ENCODE measurements at regions not wholly inside any gene's neighbourhood (a gene's known extent, or its start where the extent isn't known, plus 50 kb on each side); places are given as distances from the start of the nearest gene placed in this dataset.

DNA sequence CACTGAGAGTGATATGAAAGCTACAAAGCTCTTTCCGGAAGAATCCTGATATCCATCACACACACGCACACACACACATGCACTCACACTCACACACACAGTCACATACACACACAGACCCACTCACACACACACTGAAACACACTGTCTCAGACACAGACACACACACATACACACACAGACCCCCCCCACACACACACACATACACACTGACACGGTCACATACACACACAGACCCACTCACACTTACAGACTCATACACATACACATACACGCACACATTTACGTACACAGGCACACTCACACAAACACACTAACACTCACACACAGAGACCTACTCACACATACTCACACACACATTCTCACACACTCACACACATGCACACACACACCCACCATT lies 58.6 kb downstream of the LIG4 start:
- DNase-seq (ENCODE audit: low spot score) = no peak
- intact Hi-C loops (cut with DNase I) = loop anchor here (5.0 kb wide), 1 partner anchor 949 kb away; no protein-coding TSS in a partner anchor

DNA sequence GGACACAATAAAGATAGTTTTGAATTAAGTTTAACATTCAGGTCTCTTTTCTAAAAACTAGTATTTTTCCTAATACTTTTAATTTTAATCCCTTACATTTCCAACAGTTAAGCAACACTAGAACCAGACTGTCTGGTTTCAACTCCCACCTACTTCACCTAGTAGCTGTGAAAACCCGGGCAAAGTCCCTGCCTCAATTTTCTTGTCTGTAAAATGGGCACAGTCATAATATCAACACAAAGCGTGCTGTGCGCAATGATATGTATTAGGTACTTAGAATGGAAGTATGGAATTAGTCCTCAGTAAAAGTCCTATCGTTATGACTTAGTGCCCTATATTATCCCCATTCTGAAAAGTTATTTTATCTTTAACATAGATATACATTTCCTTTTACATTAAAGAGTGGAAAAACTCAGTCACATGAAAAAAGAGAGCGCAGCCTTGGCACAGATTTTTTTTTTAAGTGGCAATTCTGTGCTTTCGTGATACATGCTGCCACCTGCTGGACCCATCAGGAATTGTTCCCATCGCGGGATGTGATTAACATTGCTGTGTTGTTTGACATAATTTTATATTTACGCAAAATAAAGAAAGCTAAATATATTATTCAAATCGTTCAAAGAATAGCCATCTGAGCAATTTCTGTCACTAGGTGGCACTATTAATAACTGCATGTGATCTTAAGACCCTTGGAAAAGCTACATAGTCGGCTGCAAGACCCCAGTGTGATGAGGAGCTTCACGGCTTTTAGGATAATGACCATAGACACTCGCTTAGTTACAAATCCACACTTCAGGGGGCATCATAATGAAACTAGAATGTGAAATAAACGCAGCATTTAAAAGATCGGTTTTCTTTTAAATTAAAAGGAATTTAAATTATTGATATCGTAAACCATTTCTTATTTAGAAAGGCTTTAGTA lies 59.9 kb downstream of the LIG4 start:
- ATAC-seq (no peak), DNase-seq (ENCODE audit: low spot score) (peak; percentile 65)
- intact Hi-C loops (cut with DNase I) = loop anchor here (5.0 kb wide), 1 partner anchor 948 kb away; no protein-coding TSS in a partner anchor

More for the DNA sequence above, 58.6 kb downstream of the LIG4 start:
- ATAC-seq = peak; percentile 20

DNA sequence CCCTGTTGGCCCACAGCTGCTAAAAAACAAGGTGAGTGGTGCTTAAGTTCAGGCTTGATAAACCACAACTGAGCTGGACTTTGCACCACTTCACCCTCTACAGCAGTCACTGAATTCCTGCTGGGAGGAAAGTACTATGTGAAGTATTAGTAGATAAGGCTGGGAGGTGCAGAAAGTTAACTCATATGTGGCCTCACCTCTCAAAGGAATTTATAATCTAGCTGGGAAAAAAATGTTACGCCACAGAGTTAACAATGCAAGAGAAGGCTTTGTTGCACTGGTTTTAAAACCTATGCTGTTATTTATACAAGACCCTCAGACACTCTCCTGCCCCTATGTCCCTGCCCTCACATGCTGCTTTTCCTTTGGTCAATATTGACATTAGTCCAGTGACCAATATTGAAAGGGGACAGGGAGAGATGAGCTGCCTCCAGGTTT lies 60.9 kb downstream of the LIG4 start:
- DNase-seq (ENCODE audit: low spot score) (no peak), ATAC-seq (no peak)
- intact Hi-C loops (cut with DNase I) = no loop called here

DNA sequence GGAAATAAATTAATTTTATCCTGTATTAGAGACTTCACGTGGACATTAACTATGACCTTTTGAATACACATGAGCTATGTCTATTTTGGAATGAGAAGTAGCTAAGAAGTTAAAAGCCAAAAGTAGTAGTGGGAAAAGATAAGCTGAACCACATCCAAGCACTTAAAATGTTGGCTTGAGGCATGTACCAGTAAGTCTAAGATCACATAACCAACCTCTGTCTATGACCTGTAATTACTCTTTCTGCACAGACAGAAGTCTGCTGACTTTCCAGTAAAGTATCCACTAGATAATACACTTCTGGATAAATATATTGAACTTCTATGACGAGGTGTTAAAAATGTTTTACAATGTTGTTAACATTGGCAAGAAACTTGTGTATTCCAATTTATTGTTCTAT lies 68.7 kb downstream of the LIG4 start:
- DNase-seq (ENCODE audit: low spot score) (no peak), ATAC-seq (no peak)
- intact Hi-C loops (cut with DNase I) = no loop called here

DNA sequence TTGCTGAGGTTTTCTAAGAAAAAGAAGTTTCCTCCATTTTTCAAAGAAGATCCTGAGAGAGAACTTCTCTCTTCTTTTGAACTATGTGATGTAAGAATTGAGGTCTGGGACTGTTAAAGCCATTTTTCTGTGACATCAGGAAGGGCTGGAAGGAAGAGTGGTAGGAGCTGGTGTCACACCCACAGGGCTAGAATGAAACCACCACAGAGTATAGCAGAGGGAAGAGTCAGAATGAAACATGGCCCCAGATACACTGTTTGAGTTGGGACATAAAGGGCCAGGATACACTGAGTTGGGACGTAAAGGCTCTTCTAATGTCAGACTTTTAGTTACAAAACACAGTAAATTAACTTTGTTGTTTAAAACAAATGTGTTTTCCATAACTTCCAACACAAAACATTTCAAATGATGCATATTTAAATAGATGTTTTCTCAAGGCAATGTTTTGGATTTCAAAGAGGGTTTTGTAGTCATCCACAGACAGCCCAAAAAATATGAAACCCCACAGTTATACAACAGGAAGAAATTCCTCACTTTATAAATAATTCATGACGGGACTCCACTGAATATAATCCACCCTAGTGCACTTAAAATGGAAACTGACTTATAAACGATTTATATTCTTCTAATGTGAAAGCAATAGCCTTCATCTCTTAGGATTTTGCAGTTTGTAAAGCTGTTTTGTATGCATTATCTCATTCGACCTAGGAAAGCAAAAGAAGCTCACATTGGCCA lies 72.5 kb downstream of the LIG4 start:
- ATAC-seq = no peak
- no peak for DNase-seq (ENCODE audit: low spot score)
- intact Hi-C loops (cut with DNase I) = no loop called here

DNA sequence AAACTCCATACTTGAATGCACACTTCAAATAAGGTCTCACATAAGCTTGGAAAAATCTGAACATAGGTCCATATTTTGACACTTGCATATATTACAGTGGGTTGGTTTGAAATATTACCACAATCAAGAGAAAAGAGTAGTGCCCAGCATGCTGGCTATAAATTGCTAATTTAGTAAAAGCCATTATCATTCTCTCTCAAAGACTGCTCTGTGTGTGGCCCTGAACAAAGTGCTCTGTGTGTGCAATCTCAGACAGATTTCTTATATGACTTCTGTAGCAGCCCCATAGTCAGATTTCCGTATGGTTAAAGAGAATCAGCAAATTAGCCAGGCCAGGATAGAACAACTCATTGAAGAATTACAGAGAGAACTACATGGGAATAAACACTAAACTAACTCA lies 78.2 kb downstream of the LIG4 start:
- ATAC-seq (no peak), DNase-seq (ENCODE audit: low spot score) (no peak)
- intact Hi-C loops (cut with DNase I) = no loop called here

DNA sequence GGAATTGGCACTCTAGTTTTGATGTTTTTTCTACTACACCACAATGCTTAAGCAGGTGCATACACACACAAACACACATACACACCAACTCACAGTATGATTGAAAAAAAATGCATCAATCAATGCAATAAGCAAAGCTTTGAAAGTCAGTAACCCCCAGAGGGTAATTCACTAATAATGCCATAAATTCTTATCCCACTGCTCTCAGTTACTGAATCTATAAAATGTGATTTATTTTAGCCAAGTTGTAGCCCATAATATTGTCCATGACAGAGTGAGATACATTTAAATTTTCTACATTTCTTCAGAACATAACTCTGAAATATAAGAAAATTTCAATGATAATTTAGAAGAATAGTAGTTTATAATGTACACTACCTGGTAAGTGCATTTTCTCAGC lies 87.9 kb downstream of the LIG4 start:
- ATAC-seq = no peak
- intact Hi-C loops (cut with DNase I) = no loop called here
- no peak for DNase-seq (ENCODE audit: low spot score)

DNA sequence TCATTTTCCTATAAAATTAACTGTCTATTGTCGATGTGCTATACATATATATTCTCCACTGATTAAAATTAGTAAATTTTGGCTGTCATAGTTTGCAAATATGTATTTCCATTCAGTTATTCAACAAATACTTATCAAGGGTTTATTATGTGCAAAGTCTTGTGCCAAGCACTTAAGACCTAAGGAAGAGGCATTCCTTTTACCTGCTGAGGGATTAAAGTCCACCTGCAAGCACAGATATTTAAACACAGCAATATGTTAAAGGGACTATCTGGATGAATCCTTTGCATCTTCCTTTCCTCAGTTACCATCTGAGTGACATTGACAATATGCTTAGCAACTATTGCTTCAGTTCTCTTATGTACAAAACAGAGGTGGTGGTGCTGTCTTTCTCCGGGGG lies 89.3 kb downstream of the LIG4 start:
- intact Hi-C loops (cut with DNase I) = no loop called here
- DNase-seq (ENCODE audit: low spot score) (no peak), ATAC-seq (no peak)

DNA sequence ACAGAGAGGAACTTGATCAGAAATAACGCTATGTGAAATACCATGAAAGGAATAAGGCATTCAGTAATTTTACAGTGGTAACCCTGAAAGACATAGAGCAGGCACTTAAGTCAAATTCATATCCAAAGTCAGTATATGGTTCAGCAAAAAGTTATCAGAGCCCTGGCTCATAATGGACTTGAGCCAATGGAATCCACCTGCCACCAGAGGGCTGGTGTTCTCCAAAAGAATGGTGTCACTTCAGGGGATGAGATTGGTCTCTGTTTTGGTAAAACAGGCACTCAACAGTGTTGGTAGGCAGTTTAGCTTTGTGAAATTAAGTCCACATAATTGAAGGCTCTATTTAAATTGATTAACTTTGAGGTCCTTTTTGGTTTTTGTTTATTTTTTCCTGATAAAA lies 93.9 kb downstream of the LIG4 start:
- no peak for DNase-seq (ENCODE audit: low spot score)
- intact Hi-C loops (cut with DNase I) = no loop called here

DNA sequence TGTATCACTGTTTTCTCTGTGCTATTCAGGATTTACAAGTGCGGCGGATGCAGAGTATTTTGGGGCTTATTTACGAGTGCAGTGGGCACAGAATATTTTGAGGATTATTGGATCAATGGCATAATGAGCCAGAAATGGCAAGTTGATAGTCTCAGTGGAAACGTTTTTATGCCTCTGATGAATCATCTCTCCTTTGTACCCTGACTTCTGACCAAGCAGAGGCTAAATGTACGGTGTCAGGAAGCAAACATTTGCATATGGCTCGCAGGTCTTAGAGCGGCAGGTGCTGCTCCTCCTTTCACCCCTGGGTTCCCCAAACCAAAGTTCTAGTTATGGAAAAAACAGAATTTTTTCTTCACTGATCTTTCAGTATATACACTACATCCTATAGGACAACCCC lies 94.5 kb downstream of the LIG4 start:
- ATAC-seq (no peak), DNase-seq (ENCODE audit: low spot score) (no peak)
- intact Hi-C loops (cut with DNase I) = no loop called here

More for the DNA sequence above, 93.9 kb downstream of the LIG4 start:
- no peak for ATAC-seq

DNA sequence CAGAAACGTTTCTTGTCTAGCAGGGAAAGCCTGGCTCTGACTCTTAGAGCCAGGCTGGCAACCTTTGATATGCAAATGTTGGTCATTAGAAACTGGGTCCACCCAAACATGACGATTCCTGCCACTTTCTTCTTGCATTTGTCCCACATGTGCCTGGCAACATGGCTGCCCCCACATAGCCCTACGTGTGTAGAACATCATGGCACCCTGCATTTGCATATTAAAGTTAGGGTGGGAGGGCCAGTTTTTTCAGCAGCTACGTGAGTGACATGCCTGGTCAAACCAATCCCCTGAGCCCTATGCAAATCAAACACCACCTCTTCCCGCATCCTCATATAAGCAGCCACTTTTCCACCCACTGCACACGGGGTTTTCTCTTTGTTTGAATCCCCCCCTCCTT lies 95.0 kb downstream of the LIG4 start:
- intact Hi-C loops (cut with DNase I) = no loop called here
- ATAC-seq = no peak
- no peak for DNase-seq (ENCODE audit: low spot score)

DNA sequence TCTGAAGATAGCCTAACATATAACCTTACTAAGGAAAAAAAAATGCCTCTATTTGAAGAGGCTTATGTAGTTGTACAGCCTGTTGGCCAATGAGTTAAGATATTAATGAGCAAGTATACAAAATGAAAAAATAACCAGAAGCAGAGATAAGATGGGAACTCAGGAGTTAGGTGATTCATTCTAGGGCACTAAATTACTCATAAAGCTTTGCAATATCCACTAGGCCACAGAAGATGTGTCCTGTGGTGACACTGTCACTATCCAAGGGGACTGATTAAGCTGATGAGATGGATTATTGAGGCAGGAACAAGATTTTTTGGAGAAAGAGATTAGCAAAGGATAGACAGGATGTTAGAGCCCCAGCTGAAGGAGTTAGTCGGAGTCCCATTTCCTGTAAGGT lies 99.6 kb downstream of the LIG4 start:
- ATAC-seq (no peak), DNase-seq (ENCODE audit: low spot score) (no peak)
- intact Hi-C loops (cut with DNase I) = no loop called here

DNA sequence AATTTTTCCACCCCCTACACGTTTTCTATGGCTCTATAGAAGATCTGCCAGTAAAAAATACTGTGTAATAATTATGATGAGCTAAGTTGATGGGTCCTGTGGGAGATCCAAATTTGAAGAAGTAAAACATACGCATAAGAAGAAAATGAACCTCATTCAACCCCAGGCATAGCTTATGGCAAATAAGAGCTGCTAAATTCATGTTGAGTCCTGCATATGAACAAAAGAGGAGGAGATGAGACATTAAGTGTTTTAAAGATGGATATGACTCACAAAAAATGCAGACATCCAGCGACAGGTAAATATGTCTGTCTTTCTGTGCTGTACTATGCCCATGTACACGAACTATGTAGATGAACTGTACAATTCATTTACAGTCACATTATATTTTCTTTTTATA lies 101.9 kb downstream of the LIG4 start:
- ATAC-seq (no peak), DNase-seq (ENCODE audit: low spot score) (no peak)
- intact Hi-C loops (cut with DNase I) = no loop called here

DNA sequence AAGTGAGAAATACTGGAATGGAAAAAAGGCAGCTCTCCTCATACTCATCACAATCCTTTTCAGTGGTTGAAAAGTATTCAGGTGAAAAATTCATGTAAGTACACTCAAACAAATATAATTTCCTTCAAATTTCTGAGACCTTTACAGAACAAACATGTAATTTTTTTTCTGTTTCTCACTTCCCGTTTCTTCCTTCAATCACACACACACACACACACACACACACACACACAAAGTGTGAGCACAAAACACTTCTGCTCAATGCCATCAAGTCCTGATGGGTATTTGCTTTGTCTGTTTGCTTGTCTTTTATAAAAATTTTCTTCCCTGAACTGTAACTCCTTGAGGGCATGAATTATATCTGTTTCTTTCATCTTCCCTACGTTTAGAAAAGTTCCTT lies 110.6 kb downstream of the LIG4 start:
- DNase-seq (ENCODE audit: low spot score) = no peak
- no peak for ATAC-seq
- intact Hi-C loops (cut with DNase I) = no loop called here

DNA sequence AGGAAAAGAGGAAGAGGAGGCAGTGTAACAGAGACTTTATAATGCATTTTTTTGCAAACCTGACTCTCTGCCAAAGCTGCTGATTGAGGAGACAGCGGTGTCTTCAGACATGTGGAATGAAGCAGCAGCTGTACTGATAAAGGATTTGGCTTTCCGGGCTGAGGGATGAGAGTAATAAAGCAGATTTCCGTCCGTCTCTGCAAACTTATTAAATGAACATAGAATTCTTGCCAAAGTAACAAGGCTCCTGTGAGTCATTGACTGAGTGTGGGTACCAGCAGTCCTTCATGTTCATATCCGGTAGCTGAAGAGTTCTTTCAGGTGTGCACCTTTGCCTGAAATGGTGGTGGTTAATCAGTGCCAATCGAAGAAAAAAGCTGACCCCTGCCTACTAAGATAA lies 112.6 kb downstream of the LIG4 start:
- intact Hi-C loops (cut with DNase I) = no loop called here
- no peak for ATAC-seq
- DNase-seq (ENCODE audit: low spot score) = no peak

DNA sequence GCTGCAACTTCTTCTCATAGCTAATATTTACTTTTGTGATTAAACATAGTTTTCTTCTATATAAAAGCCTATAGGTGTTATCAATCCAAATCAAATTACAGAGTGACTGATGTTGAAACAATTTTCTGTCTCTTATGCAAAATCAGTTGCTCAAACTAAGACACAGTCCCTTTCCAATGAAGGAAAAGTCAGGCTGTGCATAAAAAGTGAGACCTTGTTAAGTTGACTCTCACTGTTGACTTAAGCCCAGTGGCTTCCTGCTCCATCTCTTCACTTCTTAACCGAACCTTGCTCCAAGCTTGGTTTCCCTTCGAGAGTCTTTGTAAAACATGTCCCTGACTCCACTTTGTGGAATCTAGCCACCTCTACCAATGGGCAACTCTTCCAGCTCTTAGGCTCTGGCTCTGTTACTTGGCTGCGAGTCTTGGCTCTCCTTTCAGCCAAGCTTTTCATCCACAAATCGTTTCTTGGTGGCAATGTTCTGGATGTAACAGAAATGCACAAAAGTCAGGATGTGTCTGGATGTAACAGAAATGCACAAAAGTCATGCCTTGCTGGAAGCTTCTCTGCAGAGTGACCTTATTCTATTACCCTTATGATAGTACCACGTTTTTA lies 118.9 kb downstream of the LIG4 start:
- intact Hi-C loops (cut with DNase I) = no loop called here
- ATAC-seq (no peak), DNase-seq (ENCODE audit: low spot score) (no peak)

DNA sequence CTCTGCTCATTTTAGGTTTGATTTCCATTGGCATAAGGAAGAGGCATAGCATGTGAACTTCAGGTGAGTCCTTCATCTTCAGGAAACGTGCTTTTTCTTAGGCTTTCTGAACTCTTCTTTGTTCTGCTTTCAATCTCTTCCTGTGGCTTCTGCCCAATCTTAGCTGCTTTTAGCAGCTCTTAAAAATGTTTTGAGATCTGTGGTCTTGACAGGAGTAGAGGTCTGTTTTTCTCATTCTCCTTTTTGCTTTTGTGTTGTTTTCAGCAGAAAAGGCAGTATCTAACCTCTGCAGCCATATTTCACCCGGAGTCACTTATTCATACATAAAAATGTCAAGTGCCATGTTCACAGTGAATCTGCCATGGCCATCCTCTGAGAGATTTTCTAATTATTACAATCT lies 120.3 kb downstream of the LIG4 start:
- intact Hi-C loops (cut with DNase I) = no loop called here
- DNase-seq (ENCODE audit: low spot score) = no peak
- ATAC-seq = no peak

DNA sequence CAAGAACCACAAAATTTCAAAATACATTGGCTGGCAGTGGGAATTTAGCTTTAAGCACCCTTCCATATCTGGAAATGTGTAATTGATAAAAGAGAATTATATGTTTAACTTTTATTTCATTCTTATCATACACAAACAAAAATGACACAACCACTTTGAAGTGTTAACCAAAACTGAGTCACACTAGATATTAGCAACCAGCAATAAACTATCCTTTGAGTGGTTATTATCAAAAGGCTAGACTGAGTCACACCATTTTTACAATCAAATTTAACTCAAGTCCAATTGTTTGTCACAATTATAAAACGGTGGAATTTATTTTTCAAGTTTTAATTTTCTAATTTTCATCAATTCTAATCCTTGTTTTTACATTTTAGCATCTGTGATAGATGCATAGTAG lies 121.7 kb downstream of the LIG4 start:
- DNase-seq (ENCODE audit: low spot score) (no peak), ATAC-seq (no peak)
- intact Hi-C loops (cut with DNase I) = no loop called here

DNA sequence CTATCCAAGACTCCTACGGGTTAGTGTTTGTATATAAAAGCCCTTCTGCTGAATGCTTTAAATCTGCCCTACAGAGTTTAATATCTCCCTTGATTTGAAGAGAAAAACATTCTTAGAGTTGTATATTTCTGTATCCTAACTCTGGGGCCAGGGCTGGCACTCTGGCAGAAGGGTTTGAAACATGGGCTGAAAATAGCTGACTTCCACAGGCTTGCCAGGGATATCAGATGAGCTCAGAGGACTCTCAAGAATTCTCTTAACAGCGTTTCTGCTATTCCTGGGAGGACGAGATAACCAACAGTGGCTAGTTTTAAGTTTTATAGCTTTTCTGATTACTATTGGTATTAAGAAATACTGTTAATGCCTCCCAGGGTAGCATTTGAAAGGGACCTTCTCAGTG lies 127.5 kb downstream of the LIG4 start:
- ATAC-seq (no peak), DNase-seq (ENCODE audit: low spot score) (no peak)
- intact Hi-C loops (cut with DNase I) = no loop called here

DNA sequence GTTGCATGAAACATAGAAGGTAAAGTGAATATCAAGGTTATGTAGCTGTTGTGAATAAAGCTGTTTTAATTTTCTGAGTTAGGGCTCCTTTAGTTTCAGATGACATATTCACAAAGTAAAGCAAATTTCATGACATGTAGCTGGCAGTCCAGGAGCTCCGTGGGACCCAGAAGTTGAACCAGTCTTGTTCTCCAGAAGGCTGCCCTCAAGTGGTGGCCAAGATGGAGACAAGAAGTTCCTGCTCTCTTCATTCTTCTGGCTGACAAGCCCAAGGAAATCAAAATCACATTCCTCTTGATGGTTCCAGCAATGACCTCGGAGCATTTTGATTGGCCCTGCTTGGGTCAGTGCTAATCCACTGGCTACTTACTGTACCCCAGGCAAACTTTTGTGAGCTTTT lies 128.7 kb downstream of the LIG4 start:
- intact Hi-C loops (cut with DNase I) = no loop called here
- no peak for DNase-seq (ENCODE audit: low spot score)
- no peak for ATAC-seq
